ENCODE measurements at regions not wholly inside any gene's neighbourhood (a gene's known extent, or its start where the extent isn't known, plus 50 kb on each side); places are given as distances from the start of the nearest gene placed in this dataset.

DNA sequence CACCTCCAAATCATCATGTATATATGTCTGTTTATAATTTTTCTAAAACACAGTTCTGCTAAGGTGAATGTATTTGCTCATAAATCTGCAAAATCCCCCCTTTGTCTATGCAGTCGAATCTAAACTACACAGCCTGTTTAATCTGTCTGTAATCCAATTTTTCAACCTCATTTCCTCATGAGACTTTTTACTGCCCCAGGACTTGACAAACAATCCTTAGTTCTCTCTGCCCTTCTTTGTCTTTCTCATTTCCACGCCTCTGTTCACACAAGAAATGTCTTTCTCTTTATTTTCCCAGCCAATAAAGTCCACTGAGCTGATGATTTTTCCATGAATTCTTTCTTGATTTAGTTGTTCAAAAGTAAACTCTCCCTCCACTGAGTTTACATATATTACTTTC, 1154.3 kb downstream of the FAM181B start:
- CTCF ChIA-PET, result no interaction called here
- peaks cover 12% of the 10 kb centered on the region for H3K27me3 Mint-ChIP-seq (ENCODE audit: insufficient read depth, unreplicated experiment)

GRCh38 chr11:81578571-81578970, 1155.1 kb downstream of the FAM181B start:
- H3K4me1 Mint-ChIP-seq (ENCODE audit: insufficient read depth, unreplicated experiment), result no peaks in the 10 kb centered on the region
- H3K4me3 Mint-ChIP-seq (ENCODE audit: unreplicated experiment), result no peak overlapping the region
- BruUV-seq (replicated peaks), result no TSS peak
- H3K27ac Mint-ChIP-seq (ENCODE audit: low read depth, unreplicated experiment), result no peak overlapping the region
- H3K27me3 Mint-ChIP-seq (ENCODE audit: insufficient read depth, unreplicated experiment), result peaks cover 20% of the 10 kb centered on the region
- TF ChIP-seq CTCF (IDR thresholded peaks at IDR 0.05; ENCODE audit: unreplicated experiment), result no peak
- CTCF ChIA-PET, result no interaction called here
- no peaks in the 10 kb centered on the region for H3K9me3 Mint-ChIP-seq (ENCODE audit: unreplicated experiment)
- no peaks in the 10 kb centered on the region for H3K36me3 Mint-ChIP-seq (ENCODE audit: insufficient read depth, unreplicated experiment)
- intact Hi-C loops (cut with micrococcal nuclease), result no loop called here
- POLR2A ChIA-PET, result no interaction called here
- no peak for DNase-seq (ENCODE audit: unreplicated experiment)

More for the DNA sequence above, 1154.3 kb downstream of the FAM181B start:
- Mint-ChIP-seq H3K4me3 (ENCODE audit: unreplicated experiment) (no peak overlapping the region), H3K36me3 (ENCODE audit: insufficient read depth, unreplicated experiment) (no peaks in the 10 kb centered on the region), H3K27ac (ENCODE audit: low read depth, unreplicated experiment) (no peak overlapping the region), H3K9me3 (ENCODE audit: unreplicated experiment) (no peaks in the 10 kb centered on the region), H3K4me1 (ENCODE audit: insufficient read depth, unreplicated experiment) (no peaks in the 10 kb centered on the region)
- BruUV-seq (replicated peaks), result no TSS peak
- POLR2A ChIA-PET, result no interaction called here
- no peak for TF ChIP-seq CTCF (IDR thresholded peaks at IDR 0.05; ENCODE audit: unreplicated experiment)
- DNase-seq (ENCODE audit: unreplicated experiment), result no peak
- intact Hi-C loops (cut with micrococcal nuclease), result no loop called here

DNA sequence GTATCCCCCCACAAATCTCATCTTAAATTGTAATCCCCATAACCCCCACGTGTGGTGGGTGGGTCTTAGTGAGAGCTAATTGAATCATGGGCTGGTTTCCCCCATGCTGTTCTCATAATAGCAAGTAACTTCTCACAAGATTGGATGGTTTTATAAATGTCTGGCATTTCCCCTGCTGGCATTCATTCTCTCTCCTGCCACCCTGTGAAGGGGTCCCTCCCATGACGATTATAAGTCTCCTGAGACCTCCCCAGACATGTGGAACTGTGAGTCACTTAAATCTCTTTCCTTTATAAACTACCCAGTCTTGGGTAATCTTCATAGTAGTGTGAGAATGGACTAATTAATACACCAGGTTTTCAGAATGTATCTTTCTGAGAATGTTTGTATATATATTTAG, 1159.4 kb downstream of the FAM181B start:
- ChIA-PET CTCF (no interaction called here), POLR2A (no interaction called here)
- DNase-seq (ENCODE audit: unreplicated experiment), result no peak
- Mint-ChIP-seq H3K27ac (ENCODE audit: low read depth, unreplicated experiment) (no peak overlapping the region), H3K9me3 (ENCODE audit: unreplicated experiment) (no peaks in the 10 kb centered on the region), H3K27me3 (ENCODE audit: insufficient read depth, unreplicated experiment) (peaks cover 50% of the 10 kb centered on the region), H3K4me3 (ENCODE audit: unreplicated experiment) (no peak overlapping the region), H3K36me3 (ENCODE audit: insufficient read depth, unreplicated experiment) (no peaks in the 10 kb centered on the region), H3K4me1 (ENCODE audit: insufficient read depth, unreplicated experiment) (no peaks in the 10 kb centered on the region)
- intact Hi-C loops (cut with micrococcal nuclease), result no loop called here
- TF ChIP-seq CTCF (IDR thresholded peaks at IDR 0.05; ENCODE audit: unreplicated experiment), result no peak
- BruUV-seq (replicated peaks), result no TSS peak

GRCh38 chr11:81573367-81573766, 1160.3 kb downstream of the FAM181B start:
- intact Hi-C loops (cut with micrococcal nuclease), result no loop called here
- BruUV-seq (replicated peaks), result no TSS peak
- no peak for DNase-seq (ENCODE audit: unreplicated experiment)
- no peaks in the 10 kb centered on the region for H3K4me1 Mint-ChIP-seq (ENCODE audit: insufficient read depth, unreplicated experiment)
- peaks cover 50% of the 10 kb centered on the region for H3K27me3 Mint-ChIP-seq (ENCODE audit: insufficient read depth, unreplicated experiment)
- no peaks in the 10 kb centered on the region for H3K36me3 Mint-ChIP-seq (ENCODE audit: insufficient read depth, unreplicated experiment)
- H3K9me3 Mint-ChIP-seq (ENCODE audit: unreplicated experiment), result no peaks in the 10 kb centered on the region
- ChIA-PET CTCF (interaction anchor here (0.6 kb wide), 1 partner anchor 1144 kb away, joined by 3 read pairs; no protein-coding TSS in a partner anchor), POLR2A (interaction anchor here (0.6 kb wide), 1 partner anchor 703 kb away, joined by 3 read pairs; no protein-coding TSS in a partner anchor)
- no peak for TF ChIP-seq CTCF (IDR thresholded peaks at IDR 0.05; ENCODE audit: unreplicated experiment)
- no peak overlapping the region for H3K27ac Mint-ChIP-seq (ENCODE audit: low read depth, unreplicated experiment)
- H3K4me3 Mint-ChIP-seq (ENCODE audit: unreplicated experiment), result no peak overlapping the region

All from MCF 10A (cell line).